A549 (cell line): ENCODE measurements at regions not wholly inside any gene's neighbourhood (a gene's known extent, or its start where the extent isn't known, plus 50 kb on each side); places are given as distances from the start of the nearest gene placed in this dataset.

Experiments
- ATAC-seq, 2 experiments: fragments of 200-7000 bp in 1 of 2; fragments of >200 bp in 1 of 2; cut with Nextera tagmentation in 1 of 2; cut with Tn5 transposase in 1 of 2; 3 replicates each; pipeline versions ENCODE4 v1.8.0 to v1.9.1; 2018 to 2020; ENCODE audit warnings: mild to moderate bottlenecking in 1 of 2, moderate library complexity in 1 of 2
- CTCF ChIA-PET: fragments of 300-600 bp; sonication (Branson Sonifier 250); formaldehyde crosslinking; extraction: SDS; loops from one replicate; lab custom pipeline; 2021; ENCODE audit warnings: antibody characterized with exemption, inconsistent platforms; lab: Yijun Ruan, JAX
- POLR2A ChIA-PET: fragments of 350-600 bp; formaldehyde crosslinking; extraction: SDS; loops from one replicate; lab custom pipeline; 2021; ENCODE audit warnings: antibody characterized with exemption, inconsistent platforms; lab: Yijun Ruan, JAX
- DNase-seq, 2 experiments: peaks; one replicate each; pipeline versions ENCODE4 v3.0.0 to v3.0.0-alpha.2; 2011 to 2016; ENCODE audit warnings: low read depth in 1 of 2, low spot score in 1 of 2
- FAIRE-seq: peaks from 2 replicates; lab custom pipeline; 2011; peaks lifted over from hg19 to GRCh38; lab: Jason Lieb, UNC
- H3K27ac ChIP-seq, 2 experiments: fragments of >200 bp; sonication (Bioruptor Twin); formaldehyde crosslinking; 3 replicates each; pipeline ENCODE4 v1.5.1; 2016 to 2017
- H3K4me1 ChIP-seq: fragments of >200 bp; sonication (Bioruptor Twin); formaldehyde crosslinking; 3 replicates; pipeline ENCODE4 v1.6.1; 2016
- H3K4me2 ChIP-seq: fragments of >200 bp; sonication (Bioruptor Twin); formaldehyde crosslinking; 3 replicates; pipeline ENCODE4 v1.6.1; 2016
- H3K4me3 ChIP-seq: fragments of >200 bp; sonication (Bioruptor Twin); formaldehyde crosslinking; 3 replicates; pipeline ENCODE4 v1.5.1; 2016
- H3K9me3 ChIP-seq: fragments of >200 bp; sonication (Bioruptor Twin); formaldehyde crosslinking; 3 replicates; pipeline ENCODE4 v1.6.1; 2016
- BHLHE40 ChIP-seq: IDR thresholded peaks from 2 replicates; pipeline ENCODE4 v1.6.1; 2012; ENCODE audit warnings: low read depth, low read length, inconsistent platforms
- CBX2 ChIP-seq: fragments of 200-600 bp; sonication (generic); IDR thresholded peaks from 2 replicates; pipeline ENCODE4 v1.6.1; 2016; ENCODE audit warnings: low read depth, mild to moderate bottlenecking, borderline replicate concordance
- CBX8 ChIP-seq: fragments of 200-600 bp; sonication (generic); IDR thresholded peaks from 2 replicates; pipeline ENCODE4 v1.6.1; 2016
- CEBPB ChIP-seq, 2 experiments: fragments of >200 bp in 1 of 2; sonication (Bioruptor Twin) in 1 of 2; formaldehyde crosslinking in 1 of 2; IDR thresholded peaks; 2 replicates each; pipeline ENCODE4 v1.6.1; 2012 to 2016
- CHD2 ChIP-seq: fragments of 150-350 bp; IDR thresholded peaks from 2 replicates; pipeline ENCODE4 v1.6.1; 2014; ENCODE audit warnings: low read length; ENCODE audit not compliant: partially characterized antibody
- EP300 ChIP-seq, 2 experiments: fragments of >200 bp; sonication (Bioruptor Twin); formaldehyde crosslinking; IDR thresholded peaks; 2 replicates in 1 of 2; 3 replicates in 1 of 2; pipeline ENCODE4 v1.6.1; 2016 to 2017
- FOXS1 ChIP-seq: fragments of 250-450 bp; sonication (Bioruptor Pico); IDR thresholded peaks from 2 replicates; pipeline ENCODE4 v1.5.0; 2020; ENCODE audit warnings: mild to moderate bottlenecking, moderate library complexity
- KDM1A ChIP-seq: fragments of 200-600 bp; sonication (generic); IDR thresholded peaks from 2 replicates; pipeline ENCODE4 v1.6.1; 2016; ENCODE audit warnings: low read depth, mild to moderate bottlenecking
- MYC ChIP-seq: IDR thresholded peaks from 2 replicates; pipeline ENCODE4 v1.6.1; 2012; ENCODE audit warnings: mild to moderate bottlenecking, inconsistent platforms, low read length, improper control_type of control experiment, borderline replicate concordance
- NFE2L2 ChIP-seq: fragments of 150-350 bp; conservative IDR thresholded peaks from 2 replicates; pipeline ENCODE4 v1.6.1; 2014; ENCODE audit warnings: low read length
- NR3C1 ChIP-seq: fragments of >200 bp; sonication (Bioruptor Twin); formaldehyde crosslinking; IDR thresholded peaks from 3 replicates; pipeline ENCODE4 v1.6.1; 2017
- PBX3 ChIP-seq: IDR thresholded peaks from 2 replicates; pipeline ENCODE4 v1.6.1; 2012
- RAD21 ChIP-seq, 2 experiments: fragments of >200 bp in 1 of 2; sonication (Bioruptor Twin) in 1 of 2; formaldehyde crosslinking in 1 of 2; IDR thresholded peaks in 1 of 2; conservative IDR thresholded peaks in 1 of 2; 2 replicates in 1 of 2; 3 replicates in 1 of 2; pipeline ENCODE4 v1.6.1; 2012 to 2018; ENCODE audit warnings: inconsistent platforms in 1 of 2
- RARB ChIP-seq: fragments of 250-450 bp; sonication (Bioruptor Pico); IDR thresholded peaks from 2 replicates; pipeline ENCODE4 v1.8.0; 2021; ENCODE audit warnings: mild to moderate bottlenecking, moderate library complexity
- RCOR1 ChIP-seq: fragments of 150-350 bp; IDR thresholded peaks from 2 replicates; pipeline ENCODE4 v1.6.1; 2014; ENCODE audit warnings: antibody characterized with exemption, low read length, low read depth
- RFX5 ChIP-seq: fragments of 450-650 bp; IDR thresholded peaks from 2 replicates; pipeline ENCODE4 v1.7.1; 2014; ENCODE audit warnings: antibody characterized with exemption, mild to moderate bottlenecking, moderate library complexity
- RNF2 ChIP-seq: fragments of 200-600 bp; sonication (generic); IDR thresholded peaks from 2 replicates; pipeline ENCODE4 v1.6.1; 2016; ENCODE audit warnings: low read depth, mild to moderate bottlenecking, antibody characterized with exemption, moderate library complexity, borderline replicate concordance
- SMC3 ChIP-seq: fragments of >200 bp; sonication (Bioruptor Twin); formaldehyde crosslinking; IDR thresholded peaks from 3 replicates; pipeline ENCODE4 v1.6.1; 2018; ENCODE audit warnings: inconsistent platforms
- TFCP2L1 ChIP-seq: fragments of 250-450 bp; sonication (Bioruptor Pico); IDR thresholded peaks from 2 replicates; pipeline ENCODE4 v1.5.0; 2021; ENCODE audit warnings: mild to moderate bottlenecking
- ZFP36 ChIP-seq: fragments of 450-650 bp; IDR thresholded peaks from 2 replicates; pipeline ENCODE4 v1.6.1; 2014; ENCODE audit warnings: borderline replicate concordance; ENCODE audit not compliant: partially characterized antibody
- WGBS: methylation state at CpG from one replicate; pipeline ENCODE4 v1.1.6; 2017; ENCODE audit errors: missing lambda C conversion rate; 5-methylcytosine and 5-hydroxymethylcytosine counted together
- TF ChIP-seq, protein P1 (sequence below): fragments of 250-450 bp; sonication (Bioruptor Pico); IDR thresholded peaks from 2 replicates; pipeline ENCODE4 v1.5.0; 2020; ENCODE audit warnings: low read depth, mild to moderate bottlenecking, moderate library complexity

DNA sequence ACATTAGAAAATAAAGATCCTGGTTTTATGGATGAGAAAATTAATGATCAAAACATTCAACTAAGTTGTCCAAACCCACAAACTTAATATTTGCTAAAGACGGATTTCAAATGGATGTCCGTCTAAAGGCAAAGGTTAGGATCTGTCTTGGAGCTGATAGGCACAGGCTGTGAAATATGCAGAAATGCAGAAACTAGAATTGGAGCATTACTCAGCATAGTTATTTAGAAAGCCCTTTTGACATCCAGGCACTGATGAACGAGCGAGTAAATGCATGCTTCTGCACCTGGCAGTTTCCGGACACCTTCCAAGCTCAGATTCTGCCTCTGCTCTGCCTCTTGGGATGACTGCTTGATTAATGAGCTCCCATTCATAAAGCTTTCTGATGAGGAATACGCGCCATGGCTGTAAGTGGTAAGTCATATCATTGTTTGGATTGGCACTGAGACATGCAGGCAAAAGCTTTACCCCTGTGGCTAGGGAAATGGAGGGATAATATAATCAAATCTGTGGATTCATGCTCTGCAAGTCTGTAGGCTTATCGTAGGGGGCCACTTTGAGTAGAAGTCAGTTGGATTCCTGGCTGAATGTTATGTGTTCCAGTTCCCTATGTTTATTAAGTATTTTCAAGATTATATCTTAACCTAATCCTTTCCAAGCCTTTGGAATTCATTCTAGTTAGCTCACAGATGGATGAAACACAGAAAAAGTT lies 2176.3 kb upstream of the CELF4 start:
- no peak for ATAC-seq
- no peaks in the 10 kb centered on the region for H3K9me3 ChIP-seq
- no peak for FAIRE-seq
- no peak for DNase-seq
- no peak overlapping the region for H3K4me2 ChIP-seq
- ChIA-PET POLR2A (no interaction called here), CTCF (interaction anchor here (1.6 kb wide), 1 partner anchor 10 kb away, joined by 7 read pairs; no protein-coding TSS in a partner anchor)
- no peaks in the 10 kb centered on the region for H3K4me1 ChIP-seq
- H3K4me3 ChIP-seq = no peak overlapping the region
- 97% methylated on average over 8 of the region's 8 CpGs for WGBS
- H3K27ac ChIP-seq = no peak overlapping the region
- TF ChIP-seq KDM1A (no peak), CHD2 (no peak), EP300 (IDR thresholded peaks at IDR 0.05) (no peak), TFCP2L1 (CRISPR knock-in tag) (no peak), MYC (no peak), CBX8 (no peak), CEBPB (IDR thresholded peaks at IDR 0.05) (no peak), CBX2 (no peak)
- TF ChIP-seq, protein P1, sequence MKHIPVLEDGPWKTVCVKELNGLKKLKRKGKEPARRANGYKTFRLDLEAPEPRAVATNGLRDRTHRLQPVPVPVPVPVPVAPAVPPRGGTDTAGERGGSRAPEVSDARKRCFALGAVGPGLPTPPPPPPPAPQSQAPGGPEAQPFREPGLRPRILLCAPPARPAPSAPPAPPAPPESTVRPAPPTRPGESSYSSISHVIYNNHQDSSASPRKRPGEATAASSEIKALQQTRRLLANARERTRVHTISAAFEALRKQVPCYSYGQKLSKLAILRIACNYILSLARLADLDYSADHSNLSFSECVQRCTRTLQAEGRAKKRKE (CRISPR knock-in tag) = no peak
- TF ChIP-seq, all 56 proteins: peak for 0

DNA sequence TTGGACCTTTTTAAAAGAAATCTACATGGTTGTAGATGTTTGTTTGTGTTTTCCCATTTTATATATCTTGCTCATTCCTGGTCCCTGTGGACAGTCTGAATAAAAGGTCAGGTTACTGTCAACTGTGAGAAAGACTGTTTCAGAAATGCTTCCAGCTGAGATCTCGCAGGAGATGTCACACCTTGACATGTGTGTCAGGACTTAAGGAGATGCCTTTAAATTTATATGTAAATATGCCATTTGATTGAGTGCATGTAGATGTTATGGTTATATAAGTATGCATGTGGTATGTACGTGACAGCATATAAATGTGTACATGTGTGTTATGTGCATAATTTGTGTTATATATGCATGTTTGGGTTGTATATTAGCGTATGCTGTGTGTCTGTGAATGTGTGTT lies 2172.3 kb upstream of the CELF4 start:
- DNase-seq (no peak), ATAC-seq (no peak), FAIRE-seq (no peak)
- ChIA-PET POLR2A (no interaction called here), CTCF (no interaction called here)
- TF ChIP-seq RCOR1 (no peak), FOXS1 (no peak), SMC3 (no peak), BHLHE40 (no peak), CBX8 (no peak), NFE2L2 (no peak), RARB (CRISPR knock-in tag) (no peak), RNF2 (no peak), TFCP2L1 (CRISPR knock-in tag) (no peak), ZFP36 (no peak)
- WGBS = 94% methylated on average over 3 of the region's 3 CpGs
- Histone ChIP-seq H3K4me3 (no peak overlapping the region), H3K4me2 (no peak overlapping the region), H3K4me1 (no peaks in the 10 kb centered on the region), H3K27ac (no peak overlapping the region), H3K9me3 (no peaks in the 10 kb centered on the region)

- no peak; a peak in 1 of 6 replicates for ATAC-seq
- no peak for TF ChIP-seq RFX5
- TF ChIP-seq NR3C1 = no peak
- TF ChIP-seq, all 56 proteins: peak for 0
- no peak for FAIRE-seq
- WGBS = 96% methylated on average over 2 of the region's 2 CpGs
- Histone ChIP-seq H3K4me2 (no peak overlapping the region), H3K4me3 (no peak overlapping the region), H3K27ac (no peak overlapping the region), H3K9me3 (no peaks in the 10 kb centered on the region), H3K4me1 (no peaks in the 10 kb centered on the region)
- ChIA-PET POLR2A (no interaction called here), CTCF (no interaction called here)
- DNase-seq = peak in 1 of 2 experiments; percentile 0
Measured at GRCh38 chr18:39732918-39733317, 2167.3 kb upstream of the CELF4 start.

GRCh38 chr18:39730606-39731005 lies 2165.0 kb upstream of the CELF4 start:
- ChIA-PET CTCF (interaction anchor here (0.6 kb wide), 1 partner anchor 156 kb away, joined by 3 read pairs; no protein-coding TSS in a partner anchor), POLR2A (no interaction called here)
- H3K27ac ChIP-seq = no peak overlapping the region
- H3K4me2 ChIP-seq = no peak overlapping the region
- TF ChIP-seq PBX3 (no peak), RAD21 (conservative IDR thresholded peaks at IDR 0.05 in 1 of 2, IDR thresholded peaks at IDR 0.05 in 1 of 2) (no peak)
- ATAC-seq = no peak
- no peak for FAIRE-seq
- H3K4me1 ChIP-seq = no peaks in the 10 kb centered on the region
- no peak for DNase-seq
- no peaks in the 10 kb centered on the region for H3K9me3 ChIP-seq
- no peak overlapping the region for H3K4me3 ChIP-seq
